ENCODE measurements at regions not wholly inside any gene's neighbourhood (a gene's known extent, or its start where the extent isn't known, plus 50 kb on each side); places are given as distances from the start of the nearest gene placed in this dataset.

- TF ChIP-seq, protein P1, sequence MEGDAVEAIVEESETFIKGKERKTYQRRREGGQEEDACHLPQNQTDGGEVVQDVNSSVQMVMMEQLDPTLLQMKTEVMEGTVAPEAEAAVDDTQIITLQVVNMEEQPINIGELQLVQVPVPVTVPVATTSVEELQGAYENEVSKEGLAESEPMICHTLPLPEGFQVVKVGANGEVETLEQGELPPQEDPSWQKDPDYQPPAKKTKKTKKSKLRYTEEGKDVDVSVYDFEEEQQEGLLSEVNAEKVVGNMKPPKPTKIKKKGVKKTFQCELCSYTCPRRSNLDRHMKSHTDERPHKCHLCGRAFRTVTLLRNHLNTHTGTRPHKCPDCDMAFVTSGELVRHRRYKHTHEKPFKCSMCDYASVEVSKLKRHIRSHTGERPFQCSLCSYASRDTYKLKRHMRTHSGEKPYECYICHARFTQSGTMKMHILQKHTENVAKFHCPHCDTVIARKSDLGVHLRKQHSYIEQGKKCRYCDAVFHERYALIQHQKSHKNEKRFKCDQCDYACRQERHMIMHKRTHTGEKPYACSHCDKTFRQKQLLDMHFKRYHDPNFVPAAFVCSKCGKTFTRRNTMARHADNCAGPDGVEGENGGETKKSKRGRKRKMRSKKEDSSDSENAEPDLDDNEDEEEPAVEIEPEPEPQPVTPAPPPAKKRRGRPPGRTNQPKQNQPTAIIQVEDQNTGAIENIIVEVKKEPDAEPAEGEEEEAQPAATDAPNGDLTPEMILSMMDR (conservative IDR thresholded peaks at IDR 0.05; ENCODE audit: low read depth, low read length) = no peak
- H3K36me3 ChIP-seq (ENCODE audit: insufficient read depth) = no peaks in the 10 kb centered on the region
- no peaks in the 10 kb centered on the region for H4K20me1 ChIP-seq (ENCODE audit: insufficient read depth)
- H3K27ac ChIP-seq = no peak overlapping the region
- H2AFZ ChIP-seq (ENCODE audit: low read depth) = no peak overlapping the region
- no peaks in the 10 kb centered on the region for H3K4me1 ChIP-seq (ENCODE audit: low read depth, poor library complexity, severe bottlenecking)
- no peaks in the 10 kb centered on the region for H3K27me3 ChIP-seq (ENCODE audit: insufficient read depth, low read depth)
- H3K79me2 ChIP-seq (ENCODE audit: insufficient read depth, low read depth) = no peaks in the 10 kb centered on the region
- H3K9ac ChIP-seq = no peak overlapping the region
- no peak overlapping the region for H3K4me2 ChIP-seq
- H3K4me3 ChIP-seq (IDR thresholded peaks at IDR 0.05; ENCODE audit: insufficient read depth, low read depth, low read length) = no peak overlapping the region
Observed at GRCh38 chr6:165031502-165031901, 277.9 kb downstream of the C6orf118 start.

DNA sequence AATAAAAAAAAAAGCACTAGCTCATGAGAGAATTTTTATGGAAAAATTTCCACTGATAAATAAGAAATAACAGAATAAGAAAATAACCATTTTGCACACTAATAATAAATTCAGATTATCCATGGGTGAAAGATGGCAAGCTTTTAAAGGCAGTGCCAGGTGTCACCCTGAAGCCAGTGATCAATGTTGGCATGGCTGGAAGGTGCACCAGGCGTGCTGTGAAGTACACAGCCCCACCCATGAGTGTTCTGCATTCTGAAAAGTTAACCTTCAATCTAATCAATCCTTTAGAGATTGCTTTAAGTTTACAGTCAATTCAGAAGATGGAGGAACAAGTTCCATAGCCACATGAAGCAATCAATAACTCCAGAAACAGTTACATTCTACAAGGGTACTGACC is 284.4 kb downstream of the C6orf118 start:
- Histone ChIP-seq H3K4me1 (ENCODE audit: low read depth, poor library complexity, severe bottlenecking) (no peaks in the 10 kb centered on the region), H3K79me2 (ENCODE audit: insufficient read depth, low read depth) (no peaks in the 10 kb centered on the region), H3K27me3 (ENCODE audit: insufficient read depth, low read depth) (no peaks in the 10 kb centered on the region), H3K4me2 (no peak overlapping the region), H3K27ac (no peak overlapping the region), H3K9ac (no peak overlapping the region), H2AFZ (ENCODE audit: low read depth) (no peak overlapping the region), H3K36me3 (ENCODE audit: insufficient read depth) (no peaks in the 10 kb centered on the region), H3K4me3 (IDR thresholded peaks at IDR 0.05; ENCODE audit: insufficient read depth, low read depth, low read length) (no peak overlapping the region), H4K20me1 (ENCODE audit: insufficient read depth) (no peaks in the 10 kb centered on the region)
- TF ChIP-seq, protein P1 (conservative IDR thresholded peaks at IDR 0.05; ENCODE audit: low read depth, low read length) = no peak

GRCh38 chr6:165019681-165020080 is 289.7 kb downstream of the C6orf118 start:
- Histone ChIP-seq H2AFZ (ENCODE audit: low read depth) (no peak overlapping the region), H3K9ac (no peak overlapping the region), H3K4me2 (no peak overlapping the region), H4K20me1 (ENCODE audit: insufficient read depth) (no peaks in the 10 kb centered on the region), H3K79me2 (ENCODE audit: insufficient read depth, low read depth) (no peaks in the 10 kb centered on the region), H3K27me3 (ENCODE audit: insufficient read depth, low read depth) (no peaks in the 10 kb centered on the region), H3K27ac (no peak overlapping the region), H3K36me3 (ENCODE audit: insufficient read depth) (no peaks in the 10 kb centered on the region), H3K4me3 (IDR thresholded peaks at IDR 0.05; ENCODE audit: insufficient read depth, low read depth, low read length) (no peak overlapping the region), H3K4me1 (ENCODE audit: low read depth, poor library complexity, severe bottlenecking) (no peaks in the 10 kb centered on the region)
- TF ChIP-seq, protein P1 (conservative IDR thresholded peaks at IDR 0.05; ENCODE audit: low read depth, low read length) = no peak

DNA sequence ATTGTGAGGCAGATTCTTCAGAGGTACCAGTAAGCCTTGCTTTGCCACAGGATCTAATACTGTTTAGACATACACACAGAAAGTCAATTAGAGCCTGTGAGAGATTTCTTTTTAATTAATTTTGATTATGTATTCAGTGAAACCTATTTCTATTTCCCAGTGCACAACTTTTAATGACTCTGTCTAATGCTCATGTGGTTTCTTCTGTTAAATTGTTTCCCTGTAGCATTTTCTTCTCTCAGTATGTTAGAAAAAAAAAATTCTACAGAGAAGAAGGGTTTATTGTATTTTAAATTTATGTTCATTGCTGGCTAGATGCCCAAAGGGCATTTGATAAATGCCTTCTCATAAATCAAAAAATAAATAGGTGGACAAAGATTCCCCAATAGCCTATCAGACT is 293.7 kb downstream of the C6orf118 start:
- no peak overlapping the region for H3K4me3 ChIP-seq (IDR thresholded peaks at IDR 0.05; ENCODE audit: insufficient read depth, low read depth, low read length)
- H2AFZ ChIP-seq (ENCODE audit: low read depth) = no peak overlapping the region
- no peaks in the 10 kb centered on the region for H3K27me3 ChIP-seq (ENCODE audit: insufficient read depth, low read depth)
- no peak overlapping the region for H3K9ac ChIP-seq
- H3K4me2 ChIP-seq = no peak overlapping the region
- H3K79me2 ChIP-seq (ENCODE audit: insufficient read depth, low read depth) = no peaks in the 10 kb centered on the region
- H3K27ac ChIP-seq = no peak overlapping the region
- no peaks in the 10 kb centered on the region for H4K20me1 ChIP-seq (ENCODE audit: insufficient read depth)
- H3K4me1 ChIP-seq (ENCODE audit: low read depth, poor library complexity, severe bottlenecking) = no peaks in the 10 kb centered on the region
- TF ChIP-seq, protein P1 (conservative IDR thresholded peaks at IDR 0.05; ENCODE audit: low read depth, low read length) = no peak
- H3K36me3 ChIP-seq (ENCODE audit: insufficient read depth) = no peaks in the 10 kb centered on the region
